ENCODE measurements at regions not wholly inside any gene's neighbourhood (a gene's known extent, or its start where the extent isn't known, plus 50 kb on each side); places are given as distances from the start of the nearest gene placed in this dataset.

DNA sequence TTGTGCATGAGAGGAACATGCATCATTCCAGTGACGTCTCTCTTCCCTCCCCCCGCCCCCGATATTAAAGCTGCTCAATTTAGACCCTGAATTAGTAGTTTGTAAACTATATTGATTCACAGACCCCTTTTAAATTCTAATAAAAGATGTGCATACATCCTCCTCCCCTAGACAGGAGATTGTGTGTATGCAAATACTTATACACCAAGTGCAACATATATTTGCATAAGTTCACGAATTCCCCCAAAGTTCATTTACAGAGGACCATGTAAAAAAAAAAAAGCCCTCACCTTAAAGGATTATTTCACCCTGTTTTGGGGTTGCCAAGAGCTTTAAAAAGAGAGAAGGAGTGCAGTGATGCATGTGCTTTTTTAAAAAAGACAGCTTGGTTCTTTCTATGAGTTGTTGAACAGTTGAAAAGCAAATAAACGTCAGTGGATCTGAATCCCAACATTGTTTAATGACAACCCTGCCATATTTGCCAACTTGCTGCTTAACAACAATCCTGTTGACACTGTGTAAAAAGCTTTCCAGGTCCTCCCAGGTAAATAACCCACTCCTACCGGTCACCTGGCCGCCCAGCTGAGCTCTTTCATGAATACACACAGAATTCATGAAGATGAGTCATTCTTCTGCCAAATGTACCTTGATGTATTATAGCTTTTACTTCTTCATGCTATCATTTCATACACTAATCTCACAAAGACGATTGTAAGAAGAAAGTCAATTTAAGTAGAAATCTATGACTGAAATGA is 211.5 kb downstream of the IKZF2 start:
- H3K36me3 Mint-ChIP-seq, result peaks cover 9% of the 10 kb centered on the region
- peaks cover 0 to 5% of the 10 kb centered on the region in 2 donors for H3K4me1 Mint-ChIP-seq
- no peak overlapping the region for H3K4me3 Mint-ChIP-seq
- TF ChIP-seq, protein P1, sequence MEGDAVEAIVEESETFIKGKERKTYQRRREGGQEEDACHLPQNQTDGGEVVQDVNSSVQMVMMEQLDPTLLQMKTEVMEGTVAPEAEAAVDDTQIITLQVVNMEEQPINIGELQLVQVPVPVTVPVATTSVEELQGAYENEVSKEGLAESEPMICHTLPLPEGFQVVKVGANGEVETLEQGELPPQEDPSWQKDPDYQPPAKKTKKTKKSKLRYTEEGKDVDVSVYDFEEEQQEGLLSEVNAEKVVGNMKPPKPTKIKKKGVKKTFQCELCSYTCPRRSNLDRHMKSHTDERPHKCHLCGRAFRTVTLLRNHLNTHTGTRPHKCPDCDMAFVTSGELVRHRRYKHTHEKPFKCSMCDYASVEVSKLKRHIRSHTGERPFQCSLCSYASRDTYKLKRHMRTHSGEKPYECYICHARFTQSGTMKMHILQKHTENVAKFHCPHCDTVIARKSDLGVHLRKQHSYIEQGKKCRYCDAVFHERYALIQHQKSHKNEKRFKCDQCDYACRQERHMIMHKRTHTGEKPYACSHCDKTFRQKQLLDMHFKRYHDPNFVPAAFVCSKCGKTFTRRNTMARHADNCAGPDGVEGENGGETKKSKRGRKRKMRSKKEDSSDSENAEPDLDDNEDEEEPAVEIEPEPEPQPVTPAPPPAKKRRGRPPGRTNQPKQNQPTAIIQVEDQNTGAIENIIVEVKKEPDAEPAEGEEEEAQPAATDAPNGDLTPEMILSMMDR (IDR thresholded peaks at IDR 0.05), result no peak
- no peaks in the 10 kb centered on the region for H3K9me3 Mint-ChIP-seq
- no peak overlapping the region for H3K27ac Mint-ChIP-seq
- no peak for DNase-seq
- Histone ChIP-seq H3K9me3 (ENCODE audit: control insufficient read depth, insufficient read depth, low read length) (no peaks in the 10 kb centered on the region), H3K4me3 (ENCODE audit: low read length) (no peak overlapping the region), H3K4me1 (ENCODE audit: control insufficient read depth, insufficient read depth, low read length) (no peaks in the 10 kb centered on the region), H3K36me3 (ENCODE audit: control insufficient read depth, insufficient read depth, low read length) (no peaks in the 10 kb centered on the region), H3K27me3 (ENCODE audit: control insufficient read depth, insufficient read depth, low read length) (no peaks in the 10 kb centered on the region), H3K27ac (ENCODE audit: low read length) (no peak overlapping the region)
- H3K27me3 Mint-ChIP-seq (ENCODE audit: low read depth in 2 of 2), result no peaks in the 10 kb centered on the region
- WGBS (ENCODE audit: insufficient coverage), result 89% methylated on average over 4 of the region's 8 CpGs
- ATAC-seq, result no peak
- intact Hi-C loops (cut with micrococcal nuclease), result no loop called here

DNA sequence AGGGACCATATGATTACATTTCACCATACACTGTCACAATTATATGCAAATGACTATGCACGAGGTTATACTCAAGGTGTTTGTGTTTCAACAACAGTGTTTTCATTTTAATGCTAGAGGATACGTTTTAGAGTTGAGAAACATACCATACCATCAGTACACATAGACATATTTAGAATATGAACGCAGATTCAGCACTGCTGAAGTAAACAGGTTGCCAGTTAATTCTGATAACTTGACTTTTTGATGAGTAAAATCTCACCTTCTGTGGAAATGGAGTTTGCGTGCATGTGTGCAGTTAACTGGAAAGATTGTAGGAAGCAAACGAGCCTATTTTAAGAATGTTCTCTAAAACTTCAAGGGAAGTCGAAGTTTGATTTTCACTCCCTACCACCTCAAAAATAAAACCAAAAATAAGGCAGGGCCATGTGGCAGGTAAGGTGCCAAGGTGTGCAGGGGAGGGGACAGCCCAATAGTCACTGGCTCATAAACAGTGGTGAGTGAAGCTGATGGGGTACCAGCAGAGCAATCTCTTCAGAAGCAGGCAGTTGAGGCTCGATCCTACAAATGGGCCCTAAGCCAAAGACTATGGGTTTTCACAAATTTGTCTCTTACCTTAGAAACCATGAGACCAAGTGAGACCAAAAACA is 213.1 kb downstream of the IKZF2 start:
- H3K27ac ChIP-seq (ENCODE audit: low read length), result no peak overlapping the region
- no peak overlapping the region for H3K27ac Mint-ChIP-seq
- TF ChIP-seq, protein P1 (IDR thresholded peaks at IDR 0.05), result no peak
- peaks cover 19% of the 10 kb centered on the region for H3K36me3 Mint-ChIP-seq
- DNase-seq, result no peak
- H3K9me3 ChIP-seq (ENCODE audit: control insufficient read depth, insufficient read depth, low read length), result no peaks in the 10 kb centered on the region
- no peaks in the 10 kb centered on the region for H3K4me1 ChIP-seq (ENCODE audit: control insufficient read depth, insufficient read depth, low read length)
- intact Hi-C loops (cut with micrococcal nuclease), result no loop called here
- H3K4me3 ChIP-seq (ENCODE audit: low read length), result no peak overlapping the region
- H3K4me1 Mint-ChIP-seq, result peaks cover 0 to 9% of the 10 kb centered on the region in 2 donors
- H3K36me3 ChIP-seq (ENCODE audit: control insufficient read depth, insufficient read depth, low read length), result no peaks in the 10 kb centered on the region
- no peaks in the 10 kb centered on the region for H3K27me3 ChIP-seq (ENCODE audit: control insufficient read depth, insufficient read depth, low read length)
- H3K4me3 Mint-ChIP-seq, result no peak overlapping the region
- no peak for ATAC-seq
- 95% methylated on average over 5 of the region's 7 CpGs for WGBS (ENCODE audit: insufficient coverage)
- H3K9me3 Mint-ChIP-seq, result no peaks in the 10 kb centered on the region
- no peaks in the 10 kb centered on the region for H3K27me3 Mint-ChIP-seq (ENCODE audit: low read depth in 2 of 2)

DNA sequence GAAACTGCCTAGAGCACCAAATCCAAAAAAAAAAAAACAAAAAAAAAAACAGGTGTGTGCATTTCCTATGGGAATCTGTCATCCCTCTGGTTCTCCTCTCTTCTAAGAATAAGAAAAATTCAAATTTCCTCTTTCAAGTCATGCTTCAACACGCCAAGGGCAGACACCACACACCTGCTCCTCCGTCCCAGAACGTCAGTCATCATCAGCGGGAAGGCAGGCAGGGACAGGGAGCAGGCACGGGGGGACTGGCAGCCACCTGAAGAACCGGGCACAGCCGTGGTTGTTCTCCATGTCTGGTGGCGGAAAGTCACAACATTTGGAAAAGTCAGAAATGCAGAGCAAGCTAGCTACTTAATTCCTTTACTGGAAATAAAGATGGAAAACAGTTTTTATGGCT is 214.8 kb downstream of the IKZF2 start:
- Histone ChIP-seq H3K4me3 (ENCODE audit: low read length) (no peak overlapping the region), H3K9me3 (ENCODE audit: control insufficient read depth, insufficient read depth, low read length) (no peaks in the 10 kb centered on the region), H3K36me3 (ENCODE audit: control insufficient read depth, insufficient read depth, low read length) (no peaks in the 10 kb centered on the region), H3K27ac (ENCODE audit: low read length) (no peak overlapping the region), H3K27me3 (ENCODE audit: control insufficient read depth, insufficient read depth, low read length) (no peaks in the 10 kb centered on the region), H3K4me1 (ENCODE audit: control insufficient read depth, insufficient read depth, low read length) (no peaks in the 10 kb centered on the region)
- DNase-seq (no peak), ATAC-seq (no peak)
- Mint-ChIP-seq H3K27ac (no peak overlapping the region), H3K9me3 (no peaks in the 10 kb centered on the region), H3K36me3 (peaks cover 19% of the 10 kb centered on the region), H3K4me1 (peaks cover 0 to 9% of the 10 kb centered on the region in 2 donors), H3K4me3 (no peak overlapping the region), H3K27me3 (ENCODE audit: low read depth in 2 of 2) (no peaks in the 10 kb centered on the region)
- TF ChIP-seq, protein P1 (IDR thresholded peaks at IDR 0.05), result no peak
- 90% methylated on average over 8 of the region's 8 CpGs for WGBS (ENCODE audit: insufficient coverage)
- intact Hi-C loops (cut with micrococcal nuclease), result no loop called here

All from natural killer cell (primary cell).